Stimulated activated naive B cell treated with anti-CD40 and anti-IgM and Interleukin-4, amounts not matched to agents 10 μg/mL and 1 μg/mL and 100 μg/mL, for 72 hours (primary cell): ENCODE measurements at regions not wholly inside any gene's neighbourhood (a gene's known extent, or its start where the extent isn't known, plus 50 kb on each side); places are given as distances from the start of the nearest gene placed in this dataset.

Source experiments
- ATAC-seq, 2 donors: fragments of 150-1000 bp; cut with Tn5 transposase; replicated peaks; 2 replicates each; pipeline ENCODE4 v1.10.0; 2021; ENCODE audit warnings: moderate library complexity in 1 of 2
- DNase-seq: peaks from one replicate; pipeline ENCODE4 v3.0.0; 2021
- H3K27ac Mint-ChIP-seq: one replicate; pipeline ENCODE4 v1.8.0; 2022; ENCODE audit warnings: mild to moderate bottlenecking, mixed read lengths
- H3K27me3 Mint-ChIP-seq, 2 donors: one replicate each; pipeline ENCODE4 v1.8.0; 2022; ENCODE audit warnings: mixed read lengths in 2 of 2
- H3K36me3 Mint-ChIP-seq, 2 donors: one replicate each; pipeline ENCODE4 v1.8.0; 2022; ENCODE audit warnings: mixed read lengths in 2 of 2, mild to moderate bottlenecking in 1 of 2
- H3K4me1 Mint-ChIP-seq, 2 donors: one replicate each; pipeline ENCODE4 v1.8.0; 2022; ENCODE audit warnings: mixed read lengths in 2 of 2, mild to moderate bottlenecking in 1 of 2
- H3K4me3 Mint-ChIP-seq, 2 donors: one replicate each; pipeline ENCODE4 v1.8.0; 2022; ENCODE audit warnings: mild to moderate bottlenecking in 2 of 2, mixed read lengths in 2 of 2, moderate library complexity in 1 of 2
- H3K9me3 Mint-ChIP-seq, 2 donors: one replicate each; pipeline ENCODE4 v1.8.0; 2022; ENCODE audit warnings: mixed read lengths in 2 of 2, mild to moderate bottlenecking in 1 of 2

DNA sequence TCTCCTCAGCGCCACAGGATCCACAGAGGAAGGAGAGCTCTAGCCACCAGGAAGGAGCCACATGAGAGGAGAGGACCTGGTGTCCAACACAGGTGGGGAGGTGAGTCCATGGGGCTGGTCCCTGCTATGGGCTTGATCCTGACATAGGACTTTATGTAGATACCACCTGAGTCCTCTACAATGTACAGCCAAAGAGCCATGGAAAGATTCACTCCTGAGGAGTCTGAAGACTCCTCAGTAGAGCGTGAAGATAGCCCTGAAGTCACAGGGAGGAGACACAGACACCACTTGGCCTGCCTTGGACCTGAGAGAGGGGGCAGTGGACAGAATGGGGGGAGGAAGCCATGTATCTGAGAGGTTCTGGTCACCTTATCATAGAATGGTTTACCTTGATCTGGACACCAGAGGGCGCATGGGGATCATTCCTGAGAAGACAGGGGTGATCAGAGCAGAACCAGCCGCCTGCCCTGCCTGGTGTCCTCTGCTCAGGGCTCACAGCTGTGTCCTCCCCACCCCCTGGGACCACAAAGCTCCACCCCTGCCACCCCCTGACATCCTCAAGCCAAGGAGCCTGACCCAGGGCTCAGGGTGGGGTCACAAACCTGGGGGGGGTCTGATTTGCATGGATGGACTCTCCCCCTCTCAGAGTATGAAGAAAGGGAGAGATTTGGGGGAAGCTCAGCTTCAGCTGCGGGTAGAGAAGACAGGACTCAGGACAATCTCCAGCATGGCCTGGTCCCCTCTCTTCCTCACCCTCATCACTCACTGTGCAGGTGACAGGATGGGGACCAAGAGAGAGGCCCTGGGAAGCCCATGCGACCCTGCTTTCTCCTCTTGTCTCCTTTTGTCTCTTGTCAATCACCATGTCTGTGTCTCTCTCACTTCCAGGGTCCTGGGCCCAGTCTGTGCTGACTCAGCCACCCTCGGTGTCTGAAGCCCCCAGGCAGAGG lies 77.0 kb downstream of the ZNF280B start:
- peak; percentile 91 for ATAC-seq
- Mint-ChIP-seq H3K27ac (no peak overlapping the region), H3K27me3 (no peaks in the 10 kb centered on the region), H3K4me3 (no peak overlapping the region), H3K36me3 (peaks cover 0 to 8% of the 10 kb centered on the region in 2 donors), H3K9me3 (peaks cover 11 to 13% of the 10 kb centered on the region in 2 donors), H3K4me1 (peaks cover 39 to 49% of the 10 kb centered on the region in 2 donors)
- DNase-seq: peak; percentile 70

DNA sequence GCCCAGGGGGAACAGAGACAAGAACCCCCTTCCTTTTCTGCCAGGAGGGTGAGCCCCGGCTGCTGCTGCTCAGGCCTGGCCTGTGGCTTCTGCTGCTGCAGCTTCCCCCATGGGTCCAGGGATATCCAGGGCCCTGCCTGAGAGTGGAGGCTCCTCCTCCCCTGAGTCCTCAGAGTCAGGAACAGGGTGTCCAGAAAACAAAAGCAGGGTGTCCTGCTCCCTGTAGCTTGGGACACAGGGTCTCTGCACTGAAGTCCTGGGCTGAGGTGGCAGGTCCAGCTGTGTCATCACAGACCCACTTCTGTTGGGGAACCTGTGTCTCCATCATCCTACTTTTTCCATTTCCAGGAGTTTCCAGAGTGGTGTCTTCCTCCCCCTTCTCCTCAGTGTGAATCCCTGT lies 76.1 kb downstream of the ZNF280B start:
- peaks cover 0 to 8% of the 10 kb centered on the region in 2 donors for H3K36me3 Mint-ChIP-seq
- no peak overlapping the region for H3K27ac Mint-ChIP-seq
- DNase-seq (no peak), ATAC-seq (no peak)
- no peaks in the 10 kb centered on the region for H3K27me3 Mint-ChIP-seq
- H3K4me3 Mint-ChIP-seq: no peak overlapping the region
- H3K4me1 Mint-ChIP-seq: peaks cover 30 to 40% of the 10 kb centered on the region in 2 donors
- H3K9me3 Mint-ChIP-seq: peaks cover 11 to 13% of the 10 kb centered on the region in 2 donors

DNA sequence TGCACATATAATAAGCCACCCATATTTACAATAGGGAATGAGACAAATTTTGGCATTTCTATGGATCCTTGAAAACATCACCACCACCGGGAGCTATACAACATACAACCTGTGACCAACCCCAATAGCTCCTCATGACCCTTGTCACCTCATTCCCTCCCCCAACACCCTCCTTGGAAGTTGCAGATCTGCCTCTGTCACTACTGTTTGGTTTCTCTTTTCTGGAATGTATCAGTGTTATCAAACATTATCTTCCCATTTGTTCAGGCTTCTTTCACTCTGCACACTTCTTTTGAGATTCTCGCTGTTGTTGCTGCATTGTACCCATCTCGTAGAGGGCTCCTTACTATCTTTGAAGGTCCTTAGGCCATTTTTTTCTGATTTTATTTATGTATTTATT lies 75.6 kb downstream of the ZNF280B start:
- DNase-seq: no peak
- H3K4me3 Mint-ChIP-seq: no peak overlapping the region

DNA sequence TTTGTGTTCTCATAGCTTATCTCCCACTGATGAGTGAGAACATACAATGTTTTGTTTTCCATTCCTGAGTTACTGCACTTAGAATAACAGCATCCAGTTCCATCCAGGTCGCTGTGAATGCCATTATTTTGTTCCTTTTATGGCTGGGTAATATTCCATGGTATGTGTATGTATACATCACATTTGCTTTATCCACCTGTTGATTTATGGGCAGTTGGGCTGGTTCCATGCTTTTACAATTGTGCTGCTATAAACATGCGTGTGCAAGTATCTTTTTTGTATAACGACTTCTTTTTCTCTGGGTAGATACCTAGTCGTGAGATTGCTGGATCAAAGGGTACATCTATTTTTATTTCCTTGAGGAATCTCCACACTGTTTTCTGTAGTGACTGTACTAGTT lies 74.8 kb downstream of the ZNF280B start:
- peaks cover 0 to 8% of the 10 kb centered on the region in 2 donors for H3K36me3 Mint-ChIP-seq
- H3K9me3 Mint-ChIP-seq: peaks cover 11 to 13% of the 10 kb centered on the region in 2 donors
- H3K4me1 Mint-ChIP-seq: peaks cover 22 to 30% of the 10 kb centered on the region in 2 donors
- no peak for DNase-seq
- H3K27me3 Mint-ChIP-seq: no peaks in the 10 kb centered on the region
- H3K27ac Mint-ChIP-seq: no peak overlapping the region
- no peak for ATAC-seq
- H3K4me3 Mint-ChIP-seq: no peak overlapping the region

More for the DNA sequence above, 75.6 kb downstream of the ZNF280B start:
- peaks cover 26 to 35% of the 10 kb centered on the region in 2 donors for H3K4me1 Mint-ChIP-seq
- peaks cover 11 to 13% of the 10 kb centered on the region in 2 donors for H3K9me3 Mint-ChIP-seq
- no peaks in the 10 kb centered on the region for H3K27me3 Mint-ChIP-seq
- no peak for ATAC-seq
- H3K36me3 Mint-ChIP-seq: peaks cover 0 to 8% of the 10 kb centered on the region in 2 donors
- H3K27ac Mint-ChIP-seq: no peak overlapping the region
